CD4-positive, alpha-beta T cell treated with Interleukin-6 at 100 ng/mL for 8 hours (primary cell): ENCODE measurements at regions not wholly inside any gene's neighbourhood (a gene's known extent, or its start where the extent isn't known, plus 50 kb on each side); places are given as distances from the start of the nearest gene placed in this dataset.

Experiments used
- DNase-seq: peaks from one replicate; pipeline ENCODE4 v3.0.0-alpha.2; 2020; ENCODE audit warnings: mixed read lengths, low spot score

- no peak for DNase-seq
Measured at GRCh38 chr6:133631421-133631820, 257.5 kb upstream of the TCF21 start.

GRCh38 chr6:133632206-133632605 is 256.7 kb upstream of the TCF21 start:
- no peak for DNase-seq

- no peak for DNase-seq
Measured at GRCh38 chr6:133632906-133633305, 256.0 kb upstream of the TCF21 start.

- no peak for DNase-seq
Measured at GRCh38 chr6:133634474-133634873, 254.4 kb upstream of the TCF21 start.

- DNase-seq = no peak
Measured at GRCh38 chr6:133635447-133635846, 253.5 kb upstream of the TCF21 start.

GRCh38 chr6:133637436-133637835 is 251.5 kb upstream of the TCF21 start:
- DNase-seq = no peak

- no peak for DNase-seq
Measured at GRCh38 chr6:133637874-133638273, 251.0 kb upstream of the TCF21 start.

- DNase-seq = no peak
Measured at GRCh38 chr6:133641104-133641503, 247.8 kb upstream of the TCF21 start.

GRCh38 chr6:133644548-133644891 is 244.4 kb upstream of the TCF21 start:
- no peak for DNase-seq

- DNase-seq = no peak
Measured at GRCh38 chr6:133644892-133645619, 243.9 kb upstream of the TCF21 start.

- no peak for DNase-seq
Measured at GRCh38 chr6:133645966-133646740, 242.8 kb upstream of the TCF21 start.

- DNase-seq = no peak
Measured at GRCh38 chr6:133648581-133648980, 240.3 kb upstream of the TCF21 start.

- no peak for DNase-seq
Measured at GRCh38 chr6:133671376-133671775, 217.5 kb upstream of the TCF21 start.

- no peak for DNase-seq
Measured at GRCh38 chr6:133673056-133673455, 215.9 kb upstream of the TCF21 start.

GRCh38 chr6:133674661-133675060 is 214.3 kb upstream of the TCF21 start:
- no peak for DNase-seq

- DNase-seq = no peak
Measured at GRCh38 chr6:133680994-133681393, 207.9 kb upstream of the TCF21 start.

GRCh38 chr6:133681891-133682290 is 207.0 kb upstream of the TCF21 start:
- DNase-seq = no peak

GRCh38 chr6:133682506-133683307 is 206.2 kb upstream of the TCF21 start:
- no peak for DNase-seq

GRCh38 chr6:133683308-133683580 is 205.7 kb upstream of the TCF21 start:
- DNase-seq = no peak

GRCh38 chr6:133683606-133684005 is 205.3 kb upstream of the TCF21 start:
- DNase-seq = no peak

GRCh38 chr6:133688705-133689492 is 200.0 kb upstream of the TCF21 start:
- DNase-seq = no peak

GRCh38 chr6:133689863-133690262 is 199.1 kb upstream of the TCF21 start:
- no peak for DNase-seq
